ENCODE measurements at regions not wholly inside any gene's neighbourhood (a gene's known extent, or its start where the extent isn't known, plus 50 kb on each side); places are given as distances from the start of the nearest gene placed in this dataset.

DNA sequence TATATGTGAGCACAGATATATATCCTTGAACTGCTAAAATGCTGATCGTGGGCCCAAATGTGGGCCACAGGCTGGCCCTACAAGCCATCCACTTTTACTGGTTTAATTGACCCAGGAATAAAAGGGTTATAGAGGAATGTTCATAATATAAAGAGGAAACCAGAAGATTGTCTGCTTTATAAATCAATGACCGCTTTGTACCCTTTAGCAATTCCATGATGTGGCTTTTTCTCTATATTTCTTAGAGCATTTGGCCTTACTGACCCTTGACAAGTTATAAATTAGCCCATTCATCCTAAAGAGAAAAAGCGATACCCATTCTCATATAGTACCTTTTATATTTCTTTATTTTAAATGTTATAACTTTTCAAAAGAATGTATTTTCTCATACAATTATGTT is 87.1 kb upstream of the ITGA4 start:
- ATAC-seq (no peak), FAIRE-seq (no peak), DNase-seq (ENCODE audit: low spot score) (no peak)
- in situ Hi-C loops (cut with HindIII; ENCODE audit: extremely low pct_ligation_motif_present, low pct_unique_long_range_greater_than_20kb) (no loop called here), intact Hi-C loops (cut with micrococcal nuclease; ENCODE audit: unreplicated experiment) (no loop called here)
- no peaks in the 10 kb centered on the region for H3K79me2 ChIP-seq (ENCODE audit: insufficient read depth, low read length)
- no peak overlapping the region for H3K27ac ChIP-seq (ENCODE audit: extremely low read length, insufficient read depth, low read length)
- ChIA-PET CTCF (ENCODE audit: low intra/inter-chr PET ratio, low total read pairs) (no interaction called here), POLR2A (no interaction called here)
- H3K27me3 ChIP-seq (ENCODE audit: control insufficient read depth in 1 of 2, insufficient read depth in 2 of 2, low read length in 2 of 2) = no peaks in the 10 kb centered on the region
- no peak overlapping the region for H2AFZ ChIP-seq (ENCODE audit: low read length)
- no peak overlapping the region for H3K9ac ChIP-seq (ENCODE audit: insufficient read depth, low read depth, low read length)
- BruUV-seq (replicated peaks) = no TSS peak
- no peak overlapping the region for H3K4me2 ChIP-seq (ENCODE audit: low read depth, low read length)
- no peak overlapping the region for H3K4me3 ChIP-seq (replicated peaks in 1 of 3; ENCODE audit: insufficient read depth in 1 of 3, low read depth in 2 of 3, low read length in 3 of 3)
- H3K9me3 ChIP-seq (ENCODE audit: low read length) = no peaks in the 10 kb centered on the region
- 30% methylated on average over 3 of the region's 3 CpGs for WGBS (ENCODE audit: low lambda C conversion rate)
- no peaks in the 10 kb centered on the region for H3K36me3 ChIP-seq (replicated peaks in 1 of 2; ENCODE audit: control insufficient read depth in 1 of 2, insufficient read depth in 2 of 2, low read length in 2 of 2)
- no peaks in the 10 kb centered on the region for H3K4me1 ChIP-seq (ENCODE audit: insufficient read depth, low read length)
- no peaks in the 10 kb centered on the region for H4K20me1 ChIP-seq (ENCODE audit: insufficient read depth, low read length)
- no peak for TF ChIP-seq ZNF674 (CRISPR knock-in tag; IDR thresholded peaks at IDR 0.05; ENCODE audit: low read depth)
- no peak for TF ChIP-seq CCAR2 (optimal IDR thresholded peaks at IDR 0.05; ENCODE audit: low read depth, low read length)
- TF ChIP-seq, protein P1, sequence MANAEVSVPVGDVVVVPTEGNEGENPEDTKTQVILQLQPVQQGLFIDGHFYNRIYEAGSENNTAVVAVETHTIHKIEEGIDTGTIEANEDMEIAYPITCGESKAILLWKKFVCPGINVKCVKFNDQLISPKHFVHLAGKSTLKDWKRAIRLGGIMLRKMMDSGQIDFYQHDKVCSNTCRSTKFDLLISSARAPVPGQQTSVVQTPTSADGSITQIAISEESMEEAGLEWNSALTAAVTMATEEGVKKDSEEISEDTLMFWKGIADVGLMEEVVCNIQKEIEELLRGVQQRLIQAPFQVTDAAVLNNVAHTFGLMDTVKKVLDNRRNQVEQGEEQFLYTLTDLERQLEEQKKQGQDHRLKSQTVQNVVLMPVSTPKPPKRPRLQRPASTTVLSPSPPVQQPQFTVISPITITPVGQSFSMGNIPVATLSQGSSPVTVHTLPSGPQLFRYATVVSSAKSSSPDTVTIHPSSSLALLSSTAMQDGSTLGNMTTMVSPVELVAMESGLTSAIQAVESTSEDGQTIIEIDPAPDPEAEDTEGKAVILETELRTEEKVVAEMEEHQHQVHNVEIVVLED (CRISPR knock-in tag; IDR thresholded peaks at IDR 0.05; ENCODE audit: borderline replicate concordance) = no peak
- TF ChIP-seq ZBTB20 (CRISPR knock-in tag; IDR thresholded peaks at IDR 0.05; ENCODE audit: borderline replicate concordance, low read depth) = no peak
- TF ChIP-seq ZNF232 (CRISPR knock-in tag; IDR thresholded peaks at IDR 0.05; ENCODE audit: borderline replicate concordance) = no peak
- TF ChIP-seq RBM39 (IDR thresholded peaks at IDR 0.05; ENCODE audit: low read depth, low read length, poor library complexity, severe bottlenecking) = no peak
- TF ChIP-seq KLF13 (CRISPR knock-in tag; IDR thresholded peaks at IDR 0.05) = no peak
- TF ChIP-seq RARG (CRISPR knock-in tag; IDR thresholded peaks at IDR 0.05; ENCODE audit: low read depth) = no peak
- TF ChIP-seq JDP2 (CRISPR knock-in tag; IDR thresholded peaks at IDR 0.05; ENCODE audit: borderline replicate concordance) = no peak
- no peak for TF ChIP-seq ERF (CRISPR knock-in tag; IDR thresholded peaks at IDR 0.05)
- TF ChIP-seq AHR (CRISPR knock-in tag; IDR thresholded peaks at IDR 0.05) = no peak
- TF ChIP-seq ZHX2 (IDR thresholded peaks at IDR 0.05; ENCODE audit: low read depth) = no peak
- TF ChIP-seq ZHX2 (CRISPR knock-in tag; IDR thresholded peaks at IDR 0.05; ENCODE audit: borderline replicate concordance) = no peak

Measured in HepG2 (cell line).